Tibial nerve (tissue), 4 donors: ENCODE measurements at regions not wholly inside any gene's neighbourhood (a gene's known extent, or its start where the extent isn't known, plus 50 kb on each side); places are given as distances from the start of the nearest gene placed in this dataset.

Source experiments
- EP300 ChIP-seq, 2 donors: sonication (generic); formaldehyde crosslinking; IDR thresholded peaks; one replicate each; pipeline ENCODE4 v1.6.1; 2017; ENCODE audit warnings: antibody characterized with exemption in 2 of 2, mild to moderate bottlenecking in 1 of 2
- TF ChIP-seq, protein P1 (sequence below), 5 experiments: fragments of 200-600 bp in 3 of 5; fragments of 450-650 bp in 2 of 5; sonication (generic) in 3 of 5; IDR thresholded peaks; one replicate each; pipeline ENCODE4 v1.5.1; 2016 to 2019; ENCODE audit warnings: antibody characterized with exemption in 5 of 5, mild to moderate bottlenecking in 3 of 5, moderate library complexity in 2 of 5

DNA sequence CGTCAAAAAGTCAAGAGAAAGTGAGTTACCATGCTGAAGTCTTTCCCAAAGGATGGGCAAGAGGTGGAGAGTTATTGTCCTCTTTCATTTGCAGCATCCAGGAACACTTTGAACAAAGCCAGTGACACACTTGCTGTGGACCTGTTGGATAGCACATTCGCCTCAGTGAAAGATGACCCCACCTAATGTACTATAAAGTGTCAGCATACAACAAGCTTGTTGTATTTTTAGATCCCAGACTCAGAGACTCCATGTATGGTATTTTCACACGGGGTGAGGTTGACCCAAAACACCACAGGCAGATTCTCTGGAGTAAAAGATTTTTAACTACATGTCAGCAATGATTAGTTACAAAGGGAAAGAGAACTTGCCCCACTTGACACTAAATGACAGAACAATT lies 273.8 kb downstream of the PTBP2 start:
- TF ChIP-seq, protein P1, sequence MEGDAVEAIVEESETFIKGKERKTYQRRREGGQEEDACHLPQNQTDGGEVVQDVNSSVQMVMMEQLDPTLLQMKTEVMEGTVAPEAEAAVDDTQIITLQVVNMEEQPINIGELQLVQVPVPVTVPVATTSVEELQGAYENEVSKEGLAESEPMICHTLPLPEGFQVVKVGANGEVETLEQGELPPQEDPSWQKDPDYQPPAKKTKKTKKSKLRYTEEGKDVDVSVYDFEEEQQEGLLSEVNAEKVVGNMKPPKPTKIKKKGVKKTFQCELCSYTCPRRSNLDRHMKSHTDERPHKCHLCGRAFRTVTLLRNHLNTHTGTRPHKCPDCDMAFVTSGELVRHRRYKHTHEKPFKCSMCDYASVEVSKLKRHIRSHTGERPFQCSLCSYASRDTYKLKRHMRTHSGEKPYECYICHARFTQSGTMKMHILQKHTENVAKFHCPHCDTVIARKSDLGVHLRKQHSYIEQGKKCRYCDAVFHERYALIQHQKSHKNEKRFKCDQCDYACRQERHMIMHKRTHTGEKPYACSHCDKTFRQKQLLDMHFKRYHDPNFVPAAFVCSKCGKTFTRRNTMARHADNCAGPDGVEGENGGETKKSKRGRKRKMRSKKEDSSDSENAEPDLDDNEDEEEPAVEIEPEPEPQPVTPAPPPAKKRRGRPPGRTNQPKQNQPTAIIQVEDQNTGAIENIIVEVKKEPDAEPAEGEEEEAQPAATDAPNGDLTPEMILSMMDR (IDR thresholded peaks at IDR 0.05), result no peak
- TF ChIP-seq EP300 (IDR thresholded peaks at IDR 0.05), result no peak
